Esophagus squamous epithelium (tissue), 4 donors: ENCODE measurements at regions not wholly inside any gene's neighbourhood (a gene's known extent, or its start where the extent isn't known, plus 50 kb on each side); places are given as distances from the start of the nearest gene placed in this dataset.

Experiments used
- CTCF ChIP-seq, 6 experiments: fragments of 450-650 bp in 4 of 6; fragments of 200-600 bp in 2 of 6; sonication (generic) in 2 of 6; IDR thresholded peaks; one replicate each; pipeline ENCODE4 v1.5.1; 2016 to 2019; ENCODE audit warnings: antibody characterized with exemption in 6 of 6, mild to moderate bottlenecking in 4 of 6, moderate library complexity in 4 of 6
- POLR2A ChIP-seq, 4 donors: fragments of 450-650 bp; IDR thresholded peaks; one replicate each; pipeline ENCODE4 v1.6.1; 2017; ENCODE audit warnings: antibody characterized with exemption in 4 of 4, mild to moderate bottlenecking in 4 of 4, moderate library complexity in 3 of 4

- no peak for TF ChIP-seq CTCF (IDR thresholded peaks at IDR 0.05)
- TF ChIP-seq POLR2A (IDR thresholded peaks at IDR 0.05), result no peak
These were observed 70.1 kb downstream of the NABP1 start for GRCh38 chr2:191748059-191748461.
